Hypothalamus (tissue), 51 donors: ENCODE measurements at regions not wholly inside any gene's neighbourhood (a gene's known extent, or its start where the extent isn't known, plus 50 kb on each side); places are given as distances from the start of the nearest gene placed in this dataset.
A peak's percentile ranks its signal among the peaks of the same experiment; 100 is the strongest.
"Not testable (repeated sequence)": the region's sequence is repeated elsewhere in the genome, so short reads cannot be mapped to it uniquely, and the experiment has no call there.

Source experiments
- DNase-seq, 51 donors: peaks; one replicate each; lab custom pipeline; 2025; lab: John Stamatoyannopoulos, UW

DNA sequence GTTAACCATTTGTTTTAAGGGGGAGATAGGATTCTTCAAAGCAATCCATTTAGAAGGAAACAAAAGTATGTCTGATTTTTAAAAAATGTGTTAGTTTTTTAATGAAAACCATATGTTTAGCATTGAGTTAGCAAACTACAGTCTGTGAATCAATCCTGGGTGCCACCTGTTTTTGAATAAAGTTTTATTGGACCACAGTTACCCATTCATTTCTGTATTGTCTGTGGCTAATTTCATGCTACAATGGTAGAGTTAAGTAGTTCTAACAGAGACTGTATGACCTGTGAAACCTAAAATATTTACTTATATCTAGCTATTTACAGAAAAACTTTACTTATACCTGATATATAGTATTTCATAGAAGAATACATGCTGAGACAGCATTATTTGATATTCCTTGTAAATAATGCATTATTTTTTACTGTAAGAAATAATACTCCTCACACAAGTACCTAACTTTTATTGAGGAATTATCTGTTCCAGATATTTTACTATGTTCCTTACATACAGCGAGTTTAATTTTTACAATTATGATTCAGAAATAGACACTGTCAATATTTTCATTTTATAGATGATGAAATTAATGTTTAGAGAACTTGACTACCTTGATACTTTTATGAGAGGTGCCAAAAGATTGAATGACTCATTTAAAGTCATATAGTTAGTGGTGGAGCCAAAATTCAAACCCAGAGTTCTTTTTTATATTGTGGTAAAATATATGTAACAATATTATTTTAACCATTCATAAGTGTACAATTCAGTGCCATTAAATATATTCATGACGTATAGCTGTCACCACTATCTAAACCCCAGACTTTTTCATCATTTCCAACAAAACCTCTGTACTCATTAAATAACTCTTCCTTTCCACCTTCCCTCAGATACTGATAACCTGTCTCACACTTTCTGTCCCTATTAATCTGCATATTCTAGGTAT, 122.0 kb downstream of the GLUD2 start:
- no peak for DNase-seq

- no peak for DNase-seq
Measured at GRCh38 chrX:121172703-121173102, 125.3 kb downstream of the GLUD2 start.

- no peak for DNase-seq
Measured at GRCh38 chrX:121179972-121180371, 132.6 kb downstream of the GLUD2 start.

GRCh38 chrX:121191779-121192178, 144.4 kb downstream of the GLUD2 start:
- DNase-seq = no peak

DNA sequence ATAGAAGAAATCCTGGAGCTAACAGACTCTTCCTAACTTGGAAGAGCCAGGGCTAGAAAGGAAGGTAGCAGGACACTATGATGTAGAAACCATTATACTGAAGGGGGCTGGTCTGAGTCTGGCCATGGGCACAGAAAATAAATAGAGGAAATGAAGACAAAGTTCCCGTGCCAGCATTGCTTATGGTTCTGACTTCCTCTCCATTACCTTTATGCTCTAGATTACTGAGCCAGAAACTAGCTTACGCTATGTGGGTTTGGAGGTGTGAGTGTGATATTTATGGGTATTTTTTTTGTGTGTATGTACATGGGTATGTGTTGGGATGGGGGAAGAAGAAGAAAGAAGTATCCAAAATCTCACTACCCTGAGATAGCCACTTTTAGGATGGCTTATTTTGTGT, 148.3 kb downstream of the GLUD2 start:
- DNase-seq = no peak

DNA sequence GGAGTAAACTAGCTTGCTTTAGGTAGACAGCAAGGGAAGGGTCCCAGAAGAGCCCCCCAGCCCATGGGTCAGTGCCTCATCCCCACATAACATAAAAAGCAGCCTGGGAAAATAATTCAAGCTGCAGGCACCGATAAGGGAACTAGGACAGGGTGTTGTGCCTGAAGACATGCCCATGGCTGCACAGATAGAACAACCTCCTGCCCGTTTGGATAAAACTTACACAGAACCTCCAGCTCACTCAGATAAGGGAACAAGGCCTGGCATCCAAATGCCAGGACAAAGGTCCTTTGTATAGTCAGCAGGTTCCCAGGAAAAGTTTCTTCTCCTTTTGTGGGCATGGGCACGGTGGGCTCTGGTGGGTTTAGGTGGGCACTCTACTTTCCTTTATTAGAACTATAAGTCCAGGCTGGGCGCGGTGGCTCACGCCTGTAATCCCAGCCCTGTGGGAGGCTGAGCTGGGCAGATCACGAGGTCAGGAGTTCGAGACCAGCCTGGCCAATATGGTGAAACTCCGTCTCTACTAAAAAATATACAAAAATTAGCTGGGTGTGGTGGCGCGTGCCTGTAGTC, 149.5 kb downstream of the GLUD2 start:
- not testable (repeated sequence) for DNase-seq

GRCh38 chrX:121208563-121208962, 161.2 kb downstream of the GLUD2 start:
- no peak for DNase-seq

- no peak for DNase-seq
Measured at GRCh38 chrX:121216641-121217374, 169.4 kb downstream of the GLUD2 start.

DNA sequence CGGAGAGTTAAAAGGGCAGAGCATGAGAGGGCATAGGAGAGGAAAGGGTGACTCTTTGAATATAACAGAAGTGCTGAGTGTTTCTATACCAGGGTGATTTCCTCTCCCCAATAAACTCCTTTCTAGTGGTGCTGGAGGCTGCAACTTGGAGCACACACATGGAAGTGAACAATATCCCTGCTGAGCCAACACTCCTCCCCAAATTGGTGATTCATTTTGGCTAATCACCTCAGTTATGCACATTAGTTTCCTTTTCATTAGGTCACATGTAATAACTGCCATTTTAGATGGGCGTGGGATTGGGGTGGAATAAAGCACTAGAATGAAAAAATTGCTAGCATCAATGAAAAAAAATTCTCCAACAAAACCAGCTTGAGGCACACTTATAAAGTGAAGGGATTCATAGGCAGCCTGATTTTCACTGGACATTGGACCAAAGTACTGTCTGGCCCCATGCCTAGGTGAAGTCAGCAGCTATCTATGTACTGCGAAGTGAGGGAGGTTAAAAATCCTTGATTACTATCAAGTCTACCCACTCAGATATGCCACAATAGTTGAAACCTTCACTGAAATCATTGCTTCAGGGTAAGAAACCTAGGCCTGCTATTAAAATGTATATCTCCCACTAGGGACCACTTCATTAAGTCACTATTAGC, 174.0 kb downstream of the GLUD2 start:
- no peak for DNase-seq

GRCh38 chrX:121227888-121228287, 180.5 kb downstream of the GLUD2 start:
- no peak for DNase-seq

DNA sequence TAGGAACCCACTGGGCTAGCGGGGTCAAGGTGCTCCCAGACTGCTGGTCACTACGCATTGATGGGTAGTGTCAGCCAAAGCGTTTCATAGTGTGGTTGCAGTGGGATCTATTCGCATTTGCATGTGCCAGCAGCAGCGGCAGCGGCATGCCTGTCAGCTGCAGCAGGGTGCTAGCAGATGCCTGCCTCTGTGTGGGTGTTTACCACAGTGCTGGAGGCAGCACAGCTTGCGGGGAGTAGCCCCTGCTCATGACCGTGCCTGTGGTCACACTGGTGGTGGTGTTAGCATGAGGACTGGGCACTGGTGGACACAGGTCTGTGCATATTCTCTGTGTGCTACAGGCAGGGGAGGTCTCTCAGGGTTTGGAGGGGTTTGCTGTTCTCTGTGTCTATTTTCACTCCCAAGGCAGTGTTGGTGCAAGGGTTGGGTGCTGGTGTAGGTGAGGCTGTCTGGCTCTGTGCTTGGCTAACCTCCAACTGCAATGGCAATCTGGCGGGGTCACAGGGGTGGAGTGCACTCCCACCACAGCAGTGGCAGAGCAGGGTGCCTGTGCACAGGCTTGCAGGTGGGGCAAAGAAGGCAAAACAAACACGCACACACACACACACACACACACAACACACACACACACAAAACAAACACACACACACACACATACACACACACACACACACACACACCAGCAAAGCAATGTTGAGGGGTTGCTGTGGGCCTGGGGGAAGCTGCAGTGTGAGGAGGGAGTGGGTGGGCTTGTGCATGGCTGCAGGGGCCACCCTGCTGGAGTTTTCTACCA, 184.4 kb downstream of the GLUD2 start:
- DNase-seq = no peak

GRCh38 chrX:121236040-121236439, 188.6 kb downstream of the GLUD2 start:
- DNase-seq = no peak

DNA sequence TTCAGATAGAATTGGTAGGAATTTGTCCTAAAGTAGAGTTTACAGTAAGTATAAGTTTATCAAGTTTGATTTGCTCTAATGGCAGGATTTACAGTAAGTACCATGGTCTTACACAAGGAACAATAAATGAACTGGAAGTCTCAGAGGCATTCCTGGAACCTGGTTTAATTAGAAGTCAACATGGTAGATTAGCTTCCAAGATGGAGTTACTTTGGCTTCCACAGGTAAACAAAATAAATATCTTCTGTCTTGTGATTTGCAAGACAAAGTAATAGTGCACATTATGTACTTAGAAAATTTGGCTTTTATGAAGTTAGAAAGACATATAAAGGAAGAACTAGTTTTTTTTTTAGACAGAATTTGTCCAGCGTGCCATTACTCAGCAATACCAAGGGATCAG, 190.7 kb downstream of the GLUD2 start:
- DNase-seq = no peak

- DNase-seq = no peak
Measured at GRCh38 chrX:121244511-121244910, 197.1 kb downstream of the GLUD2 start.

- peak in 4 of 51 donors; percentile 0 to 2 (median 0) for DNase-seq
Measured at GRCh38 chrX:121245763-121246162, 198.4 kb downstream of the GLUD2 start.

GRCh38 chrX:121254336-121254735, 206.9 kb downstream of the GLUD2 start:
- no peak for DNase-seq

DNA sequence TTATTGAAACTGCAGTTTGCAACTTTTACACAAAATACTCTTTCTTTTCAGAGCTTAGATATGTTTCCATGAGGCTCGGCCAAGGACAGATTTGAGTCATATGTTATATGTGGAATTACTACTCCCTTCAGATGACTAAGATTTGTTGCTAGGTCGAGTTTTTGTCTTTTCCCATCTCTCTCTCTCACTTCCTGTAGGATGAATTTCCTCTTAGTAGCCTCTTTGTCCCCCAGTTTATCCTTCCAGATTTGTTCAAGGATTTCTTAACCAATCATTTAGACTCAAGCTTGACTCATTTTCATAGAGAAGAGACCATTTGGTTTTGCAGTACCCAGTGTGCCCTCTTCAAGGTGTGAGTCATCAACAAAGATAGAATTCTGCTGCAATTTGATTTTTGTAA, 209.2 kb downstream of the GLUD2 start:
- DNase-seq = no peak

DNA sequence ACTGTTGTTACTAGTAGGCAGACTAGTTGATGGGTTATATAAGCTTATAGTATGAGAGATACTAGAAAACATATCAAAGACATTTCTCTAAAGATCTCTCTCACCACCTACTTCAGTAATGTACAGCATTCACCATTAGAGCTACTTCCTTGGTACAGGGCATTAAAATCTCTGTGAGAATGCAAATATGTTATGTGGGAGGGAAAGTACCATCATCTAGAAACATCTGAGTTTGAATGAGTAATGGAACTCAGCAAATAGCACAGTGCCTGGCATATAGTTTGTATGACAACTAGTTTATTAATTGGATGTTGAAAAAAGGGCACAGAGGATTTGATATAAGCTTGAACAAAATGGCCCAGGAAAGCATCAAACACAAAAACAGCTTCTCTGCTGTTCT, 211.1 kb downstream of the GLUD2 start:
- DNase-seq = no peak

DNA sequence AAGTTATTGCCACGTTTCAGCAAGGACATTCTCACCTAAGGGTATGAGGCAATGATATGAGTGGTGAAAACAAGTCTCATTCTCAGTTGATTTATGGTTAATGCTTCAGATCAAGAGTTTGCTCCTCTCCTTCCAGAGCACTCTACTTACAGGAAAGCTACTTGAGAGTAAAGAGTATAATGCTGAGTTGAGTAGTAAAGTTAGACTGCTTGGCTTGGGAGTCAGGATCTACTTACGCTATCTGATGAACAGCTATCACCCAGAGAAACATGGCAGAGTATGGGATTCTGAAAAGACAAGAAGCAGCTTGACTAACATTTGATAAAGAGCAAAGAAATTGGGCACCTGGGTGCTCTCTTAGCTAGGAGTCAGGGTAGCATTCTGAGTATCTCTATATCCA, 211.8 kb downstream of the GLUD2 start:
- DNase-seq = no peak

DNA sequence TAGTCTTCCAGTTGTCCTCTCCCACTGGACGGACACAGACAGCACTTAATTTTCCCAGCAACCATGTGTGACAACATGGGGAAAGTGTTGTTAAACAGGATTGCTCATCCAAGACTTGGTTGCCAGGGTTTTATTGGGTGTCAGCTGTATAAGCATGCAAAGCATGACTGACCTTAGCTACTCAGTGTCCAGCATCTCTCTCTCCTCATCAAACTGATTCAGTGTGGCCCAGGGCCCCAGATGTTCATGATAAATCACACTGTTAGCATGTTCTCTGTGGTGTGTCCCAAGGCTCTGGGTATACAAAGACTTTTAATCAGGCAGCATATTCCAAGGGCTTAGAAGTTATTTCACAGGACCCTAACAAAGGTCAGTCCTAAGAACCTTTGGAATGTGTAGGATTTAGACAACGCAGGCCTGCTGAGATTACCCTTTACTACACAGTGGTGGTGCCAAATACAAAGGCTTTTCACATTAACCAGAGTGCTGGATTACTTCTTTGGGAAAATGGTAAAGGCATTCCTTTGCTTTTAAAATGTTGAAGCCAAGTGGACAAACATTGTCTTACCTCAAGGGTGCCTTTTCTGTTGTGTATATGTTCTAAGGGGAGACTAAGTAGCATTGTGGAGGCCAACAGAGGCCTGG, 213.3 kb downstream of the GLUD2 start:
- no peak for DNase-seq
